GM18507 (cell line): ENCODE measurements at regions not wholly inside any gene's neighbourhood (a gene's known extent, or its start where the extent isn't known, plus 50 kb on each side); places are given as distances from the start of the nearest gene placed in this dataset.

Experiments
- DNase-seq: peaks from one replicate; pipeline ENCODE4 v3.0.0; 2011; ENCODE audit warnings: low read depth; ENCODE audit not compliant: insufficient read length; ENCODE audit errors: extremely low spot score
- FAIRE-seq: peaks from 2 replicates; lab custom pipeline; 2011; peaks lifted over from hg19 to GRCh38; lab: Jason Lieb, UNC

GRCh38 chr14:53896726-53897125 is 59.9 kb downstream of the BMP4 start:
- FAIRE-seq (no peak), DNase-seq (no peak)

- DNase-seq (peak; percentile 2), FAIRE-seq (peak; percentile 44)
Measured at GRCh38 chr14:53894456-53894855, 62.2 kb downstream of the BMP4 start.

- FAIRE-seq = no peak
Measured at GRCh38 chr14:53893374-53893773, 63.3 kb downstream of the BMP4 start.

GRCh38 chr14:53890611-53891101 is 66.0 kb downstream of the BMP4 start:
- FAIRE-seq = no peak
- DNase-seq = no peak

More at GRCh38 chr14:53893374-53893773, 63.3 kb downstream of the BMP4 start:
- DNase-seq = no peak

- no peak for DNase-seq
- no peak for FAIRE-seq
Measured at GRCh38 chr14:53888535-53889386, 67.9 kb downstream of the BMP4 start.

GRCh38 chr14:53885136-53885640 is 71.4 kb downstream of the BMP4 start:
- FAIRE-seq (no peak), DNase-seq (no peak)

- FAIRE-seq (no peak), DNase-seq (no peak)
Measured at GRCh38 chr14:53884601-53885000, 72.0 kb downstream of the BMP4 start.

GRCh38 chr14:53883739-53884138 is 72.9 kb downstream of the BMP4 start:
- FAIRE-seq (no peak), DNase-seq (no peak)

GRCh38 chr14:53882684-53883083 is 73.9 kb downstream of the BMP4 start:
- FAIRE-seq = no peak
- DNase-seq = no peak

- FAIRE-seq = no peak
- DNase-seq = no peak
Measured at GRCh38 chr14:53881921-53882320, 74.7 kb downstream of the BMP4 start.

- DNase-seq (no peak), FAIRE-seq (no peak)
Measured at GRCh38 chr14:53881161-53881871, 75.3 kb downstream of the BMP4 start.

- FAIRE-seq = no peak
Measured at GRCh38 chr14:53880761-53881160, 75.9 kb downstream of the BMP4 start.

GRCh38 chr14:53879747-53880146 is 76.9 kb downstream of the BMP4 start:
- no peak for DNase-seq
- no peak for FAIRE-seq

More at GRCh38 chr14:53880761-53881160, 75.9 kb downstream of the BMP4 start:
- no peak for DNase-seq

GRCh38 chr14:53879022-53879686 is 77.5 kb downstream of the BMP4 start:
- DNase-seq = no peak
- no peak for FAIRE-seq

GRCh38 chr14:53875324-53875897 is 81.2 kb downstream of the BMP4 start:
- no peak for DNase-seq
- FAIRE-seq = no peak

GRCh38 chr14:53874704-53875103 is 81.9 kb downstream of the BMP4 start:
- no peak for FAIRE-seq

GRCh38 chr14:53872681-53873089 is 83.9 kb downstream of the BMP4 start:
- FAIRE-seq = no peak
- no peak for DNase-seq

More at GRCh38 chr14:53874704-53875103, 81.9 kb downstream of the BMP4 start:
- no peak for DNase-seq

- DNase-seq (no peak), FAIRE-seq (no peak)
Measured at GRCh38 chr14:53871951-53872350, 84.7 kb downstream of the BMP4 start.

- FAIRE-seq = no peak
- no peak for DNase-seq
Measured at GRCh38 chr14:53871011-53871410, 85.6 kb downstream of the BMP4 start.
